ENCODE measurements at regions not wholly inside any gene's neighbourhood (a gene's known extent, or its start where the extent isn't known, plus 50 kb on each side); places are given as distances from the start of the nearest gene placed in this dataset.

DNA sequence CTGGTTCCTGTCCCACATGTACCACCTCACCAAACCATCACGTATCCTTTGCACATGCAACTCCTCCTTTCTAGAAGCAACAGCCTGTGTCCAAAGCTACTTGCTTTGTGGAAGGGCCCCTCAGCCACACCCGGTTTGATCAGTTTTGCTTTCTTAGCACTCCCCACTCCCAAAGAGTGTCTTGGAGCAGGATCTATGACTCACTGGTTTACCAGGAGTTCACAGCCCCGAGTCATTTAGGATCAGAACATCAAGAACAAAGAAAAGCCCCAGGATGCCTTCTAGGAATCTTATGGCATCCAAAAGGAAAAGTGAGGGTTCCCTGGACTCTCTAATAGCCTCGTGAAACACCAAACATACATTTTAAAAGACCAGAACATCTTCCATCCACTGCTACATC is 50.7 kb upstream of the IGF1R start:
- TF ChIP-seq EZH2 (IDR thresholded peaks at IDR 0.05; ENCODE audit: low read length, missing control alignments) = no peak
- TF ChIP-seq, protein P1, sequence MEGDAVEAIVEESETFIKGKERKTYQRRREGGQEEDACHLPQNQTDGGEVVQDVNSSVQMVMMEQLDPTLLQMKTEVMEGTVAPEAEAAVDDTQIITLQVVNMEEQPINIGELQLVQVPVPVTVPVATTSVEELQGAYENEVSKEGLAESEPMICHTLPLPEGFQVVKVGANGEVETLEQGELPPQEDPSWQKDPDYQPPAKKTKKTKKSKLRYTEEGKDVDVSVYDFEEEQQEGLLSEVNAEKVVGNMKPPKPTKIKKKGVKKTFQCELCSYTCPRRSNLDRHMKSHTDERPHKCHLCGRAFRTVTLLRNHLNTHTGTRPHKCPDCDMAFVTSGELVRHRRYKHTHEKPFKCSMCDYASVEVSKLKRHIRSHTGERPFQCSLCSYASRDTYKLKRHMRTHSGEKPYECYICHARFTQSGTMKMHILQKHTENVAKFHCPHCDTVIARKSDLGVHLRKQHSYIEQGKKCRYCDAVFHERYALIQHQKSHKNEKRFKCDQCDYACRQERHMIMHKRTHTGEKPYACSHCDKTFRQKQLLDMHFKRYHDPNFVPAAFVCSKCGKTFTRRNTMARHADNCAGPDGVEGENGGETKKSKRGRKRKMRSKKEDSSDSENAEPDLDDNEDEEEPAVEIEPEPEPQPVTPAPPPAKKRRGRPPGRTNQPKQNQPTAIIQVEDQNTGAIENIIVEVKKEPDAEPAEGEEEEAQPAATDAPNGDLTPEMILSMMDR (conservative IDR thresholded peaks at IDR 0.05 in 1 of 2, IDR thresholded peaks at IDR 0.05 in 1 of 2; ENCODE audit: low read depth in 1 of 2, low read length in 2 of 2) = no peak
- Histone ChIP-seq H3K27ac (ENCODE audit: insufficient read depth, low read length) (no peak overlapping the region), H3K9me3 (ENCODE audit: control insufficient read depth, insufficient read depth, low read depth, low read length) (no peaks in the 10 kb centered on the region), H3K4me2 (ENCODE audit: extremely low read depth, insufficient read depth, low read length) (no peak overlapping the region), H3K4me3 (replicated peaks in 1 of 4; ENCODE audit: control extremely low read depth in 1 of 4, insufficient read depth in 1 of 4, low read depth in 3 of 4, low read length in 4 of 4) (no peak overlapping the region), H3K79me2 (ENCODE audit: control insufficient read depth, insufficient read depth, low read length) (no peaks in the 10 kb centered on the region), H3K4me1 (ENCODE audit: control insufficient read depth, extremely low read depth, insufficient read depth, low read length) (no peaks in the 10 kb centered on the region), H2AFZ (ENCODE audit: low read length) (no peak overlapping the region), H4K20me1 (ENCODE audit: control insufficient read depth, extremely low read depth, insufficient read depth, low read length) (no peaks in the 10 kb centered on the region), H3K9ac (ENCODE audit: insufficient read depth, low read length) (no peak overlapping the region), H3K36me3 (ENCODE audit: control insufficient read depth, insufficient read depth, low read length) (no peaks in the 10 kb centered on the region), H3K27me3 (ENCODE audit: control insufficient read depth, insufficient read depth, low read length) (peaks cover 2% of the 10 kb centered on the region)
- DNase-seq (ENCODE audit: low read depth in 2 of 2) = peak in 1 of 2 donors; percentile 25
